NCI-H1694 (cell line): ENCODE measurements at regions not wholly inside any gene's neighbourhood (a gene's known extent, or its start where the extent isn't known, plus 50 kb on each side); places are given as distances from the start of the nearest gene placed in this dataset.

ENCODE experiments used
- DNase-seq: peaks from one replicate; lab custom pipeline; 2025; lab: John Stamatoyannopoulos, UW

DNA sequence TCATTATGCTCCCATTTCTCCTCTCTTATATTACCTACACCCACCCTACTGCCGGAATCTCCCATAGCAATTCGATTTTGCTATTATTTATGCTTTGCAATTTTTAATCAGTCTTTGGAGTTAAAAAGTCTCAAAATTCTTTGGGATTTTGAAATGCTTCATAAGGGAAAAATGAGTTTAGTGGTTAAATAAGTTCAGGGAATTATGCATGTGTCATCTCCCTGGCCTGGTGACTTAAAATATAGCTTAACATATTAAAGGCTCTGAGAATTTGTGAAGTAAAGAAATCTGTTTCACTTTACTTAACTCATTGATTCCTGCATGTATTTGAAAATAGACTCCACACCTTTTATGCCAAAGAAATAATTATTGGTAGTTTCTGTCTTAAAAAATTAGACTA, 185.1 kb upstream of the DIPK2B start:
- no peak for DNase-seq

GRCh38 chrX:45381841-45382240, 181.2 kb upstream of the DIPK2B start:
- no peak for DNase-seq

DNA sequence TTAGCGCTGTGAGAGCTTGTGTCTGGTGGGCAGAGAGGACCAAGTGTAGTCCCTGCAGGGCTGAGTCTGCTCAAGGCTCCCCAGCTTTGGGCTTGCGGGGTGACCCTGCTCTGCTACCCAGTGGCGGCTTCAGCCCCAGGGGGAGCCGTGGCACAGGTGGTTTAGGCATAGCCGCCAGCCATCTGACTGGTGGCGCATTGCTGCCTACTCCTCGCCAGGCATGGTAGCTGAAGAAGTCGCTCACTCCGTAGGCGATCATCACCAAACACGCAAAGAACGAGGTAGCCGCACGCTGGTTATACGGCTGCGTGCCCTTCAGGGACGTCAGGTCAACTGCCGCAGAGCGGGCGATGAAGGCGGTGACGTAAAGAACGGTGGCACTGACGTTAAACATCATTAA, 180.7 kb upstream of the DIPK2B start:
- DNase-seq, result no peak

- no peak for DNase-seq
Measured at GRCh38 chrX:45379236-45379635, 178.6 kb upstream of the DIPK2B start.

GRCh38 chrX:45372151-45372550, 171.5 kb upstream of the DIPK2B start:
- no peak for DNase-seq

DNA sequence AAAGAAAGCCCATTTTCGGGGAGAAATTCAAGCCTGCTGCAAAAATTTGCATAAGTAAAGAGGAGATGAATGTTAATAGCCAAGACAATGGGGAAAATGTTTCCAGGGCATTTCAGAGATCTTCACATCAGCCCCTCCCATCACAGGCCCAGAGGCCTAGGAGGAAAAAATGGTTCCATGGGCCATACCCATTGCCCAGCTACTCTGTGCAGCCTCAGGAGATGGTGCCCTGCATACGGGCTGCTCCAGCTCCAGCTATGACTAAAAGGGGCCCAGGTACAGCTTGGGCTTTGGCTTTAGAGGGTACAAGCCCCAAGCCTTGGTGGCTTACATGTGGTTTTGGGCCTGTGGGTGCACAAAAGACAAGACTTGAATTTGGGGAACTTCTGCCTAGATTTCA, 168.0 kb upstream of the DIPK2B start:
- no peak for DNase-seq

DNA sequence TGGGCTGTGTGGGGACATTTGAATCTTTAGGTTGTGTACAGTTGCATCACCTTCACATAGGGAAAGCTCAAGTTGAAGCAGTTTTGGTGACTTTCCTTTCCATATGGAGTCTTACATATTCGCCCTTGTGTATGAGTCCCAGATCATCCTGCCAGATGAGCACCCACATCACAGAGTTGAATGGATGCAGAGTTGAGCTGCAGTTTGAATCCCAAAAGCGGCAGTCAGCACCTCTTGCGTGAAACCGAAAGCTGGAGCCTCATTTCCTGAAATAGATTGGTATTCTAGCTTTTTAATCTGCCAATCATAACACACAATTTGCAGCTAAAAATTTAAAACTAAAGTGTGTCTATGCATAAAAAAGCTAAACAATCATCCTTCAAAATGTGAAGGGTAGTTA, 162.9 kb upstream of the DIPK2B start:
- no peak for DNase-seq

GRCh38 chrX:45360571-45360970, 159.9 kb upstream of the DIPK2B start:
- no peak for DNase-seq

- DNase-seq, result no peak
Measured at GRCh38 chrX:45358392-45358791, 157.7 kb upstream of the DIPK2B start.

DNA sequence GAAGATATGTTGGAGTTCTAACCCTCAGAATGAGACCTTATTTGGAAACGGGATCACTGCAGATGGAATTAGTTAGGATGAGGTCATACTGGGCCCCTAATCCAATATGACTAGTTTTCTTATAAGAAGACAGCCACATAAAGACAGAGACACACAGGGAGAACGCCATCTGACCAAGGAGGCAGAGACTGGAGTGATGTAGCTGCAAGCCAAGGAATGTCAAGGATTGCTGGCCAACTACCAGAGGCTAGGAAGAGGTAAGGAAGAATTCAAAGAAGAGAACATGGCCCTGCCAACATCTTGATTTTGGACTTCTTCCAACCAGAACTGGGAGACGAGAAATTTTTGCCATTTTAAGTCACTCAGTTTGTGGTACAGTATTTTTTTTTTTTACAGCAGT, 152.8 kb upstream of the DIPK2B start:
- no peak for DNase-seq

DNA sequence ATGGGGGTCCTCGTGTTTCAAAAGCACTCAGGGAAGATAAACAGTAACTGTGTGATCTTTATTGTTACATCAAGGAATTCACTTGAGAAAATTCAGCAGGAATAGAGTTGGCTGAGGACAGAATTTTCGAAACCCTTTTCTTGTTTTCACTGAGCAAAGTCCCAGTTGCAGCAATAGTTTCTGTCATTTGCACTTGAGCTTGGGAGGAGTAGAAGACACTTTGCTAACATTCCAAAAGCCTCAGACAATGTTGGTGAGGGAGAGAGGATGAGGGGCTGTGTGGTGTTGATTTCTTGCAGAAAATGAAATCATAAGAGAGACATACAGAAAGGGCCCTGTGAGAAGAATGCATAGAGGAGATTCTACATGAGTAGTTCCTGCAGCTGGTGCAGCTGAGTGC, 151.9 kb upstream of the DIPK2B start:
- no peak for DNase-seq

DNA sequence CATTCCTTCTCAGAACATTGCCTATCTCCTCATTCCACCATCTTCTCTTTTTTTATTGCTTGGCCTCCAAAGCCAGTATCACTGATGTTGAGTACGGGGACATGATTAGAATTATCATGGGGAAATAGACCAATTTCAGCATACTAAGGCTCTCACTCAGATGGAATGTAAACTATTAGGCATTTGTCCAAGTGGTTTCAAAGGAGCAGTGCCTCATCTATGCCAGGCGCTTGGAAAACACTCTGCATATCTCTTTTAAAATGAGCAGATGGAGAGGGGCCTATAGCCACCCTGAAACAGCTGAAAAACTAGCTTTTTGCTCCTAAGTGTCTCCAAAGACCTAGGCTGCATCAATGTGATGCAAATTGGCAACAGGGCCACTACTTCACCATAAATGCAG, 150.8 kb upstream of the DIPK2B start:
- DNase-seq, result no peak

GRCh38 chrX:45348296-45348695, 147.6 kb upstream of the DIPK2B start:
- no peak for DNase-seq

GRCh38 chrX:45347877-45348276, 147.2 kb upstream of the DIPK2B start:
- DNase-seq, result no peak

GRCh38 chrX:45344594-45344993, 143.9 kb upstream of the DIPK2B start:
- DNase-seq, result no peak

DNA sequence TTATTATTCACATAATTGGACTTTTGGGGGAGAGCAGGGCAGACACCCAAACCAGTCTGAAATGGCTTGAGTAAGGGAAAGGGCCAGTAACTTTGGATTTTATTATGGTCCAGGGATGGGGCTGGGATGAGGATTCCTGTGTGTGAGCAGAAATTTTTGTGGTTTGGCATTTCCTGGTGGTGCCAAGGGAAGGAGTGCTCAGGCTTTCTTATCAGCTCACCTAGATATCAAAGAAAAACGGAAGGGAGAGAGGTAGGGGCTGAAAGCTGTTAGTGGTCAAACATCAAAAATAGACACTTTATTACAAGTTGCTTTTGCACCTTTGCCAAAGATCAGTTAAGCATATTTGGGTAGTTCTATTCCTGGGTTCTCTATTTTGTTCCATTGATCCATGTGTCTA, 128.5 kb upstream of the DIPK2B start:
- DNase-seq, result no peak

GRCh38 chrX:45324941-45325340, 124.3 kb upstream of the DIPK2B start:
- no peak for DNase-seq

GRCh38 chrX:45323387-45323786, 122.7 kb upstream of the DIPK2B start:
- no peak for DNase-seq

DNA sequence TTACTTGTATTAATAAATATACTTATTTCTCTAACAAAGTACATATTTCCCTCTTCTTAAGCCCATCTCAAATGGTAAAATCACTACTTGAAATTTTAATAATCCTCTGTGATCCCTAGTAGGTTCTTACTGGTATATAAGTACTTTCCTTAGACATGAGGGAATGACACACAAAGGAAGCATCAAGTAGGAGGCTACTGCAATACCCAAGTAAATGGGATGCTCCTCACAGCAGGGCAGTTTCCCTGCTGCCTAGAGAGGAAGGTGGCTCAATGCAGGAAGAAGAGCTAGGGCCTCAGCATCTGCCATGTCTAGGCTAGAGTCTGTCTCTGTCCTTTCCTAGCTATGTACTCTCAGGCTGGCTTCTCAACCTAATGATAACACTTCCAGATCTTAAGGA, 122.1 kb upstream of the DIPK2B start:
- DNase-seq, result no peak

- no peak for DNase-seq
Measured at GRCh38 chrX:45322382-45322781, 121.7 kb upstream of the DIPK2B start.

DNA sequence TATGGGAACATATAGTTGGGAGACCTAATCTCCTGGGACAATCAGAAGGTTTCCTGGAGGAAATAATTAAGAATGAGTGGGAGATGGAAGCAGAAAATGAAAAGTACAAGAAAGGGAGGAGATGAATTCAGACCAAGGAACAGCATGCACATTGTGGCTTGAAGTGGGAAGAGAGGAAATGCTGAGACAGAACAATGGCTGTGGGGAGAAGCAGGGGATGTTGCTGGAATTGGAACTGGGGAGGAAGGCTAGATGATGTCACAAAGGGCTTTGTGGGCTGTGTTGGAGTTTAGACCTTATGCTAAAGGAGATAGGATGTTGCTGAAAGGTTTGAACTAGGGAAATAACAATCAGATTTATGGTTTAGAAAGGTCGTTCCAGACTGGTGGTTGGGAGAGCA, 119.5 kb upstream of the DIPK2B start:
- no peak for DNase-seq

GRCh38 chrX:45309801-45310200, 109.1 kb upstream of the DIPK2B start:
- DNase-seq, result no peak

- DNase-seq, result no peak
Measured at GRCh38 chrX:45309096-45309495, 108.4 kb upstream of the DIPK2B start.

GRCh38 chrX:45306794-45307193, 106.1 kb upstream of the DIPK2B start:
- no peak for DNase-seq

DNA sequence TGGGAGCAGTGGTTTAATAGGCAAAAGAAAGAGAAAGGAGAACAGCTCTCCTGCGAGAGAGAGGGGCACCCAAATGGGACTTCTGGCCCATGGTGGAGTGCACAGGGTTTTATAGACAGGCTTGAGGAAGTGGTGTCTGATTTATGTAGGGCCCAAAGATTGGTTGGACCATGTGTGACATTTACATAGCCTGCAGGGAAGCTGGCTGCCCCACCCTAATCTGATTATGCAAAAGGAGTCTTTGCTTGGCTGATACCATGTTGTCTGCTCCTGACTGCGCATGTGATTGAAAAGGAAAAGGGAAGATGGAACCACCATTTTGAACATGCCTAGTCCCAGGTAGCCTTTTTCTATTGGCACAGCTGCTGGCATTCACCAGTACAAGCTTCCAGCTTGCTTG, 100.0 kb upstream of the DIPK2B start:
- no peak for DNase-seq
